Panc1 (cell line): ENCODE measurements at regions not wholly inside any gene's neighbourhood (a gene's known extent, or its start where the extent isn't known, plus 50 kb on each side); places are given as distances from the start of the nearest gene placed in this dataset.

Experiments used
- ATAC-seq: fragments of 200-7000 bp; cut with Tn5 transposase; 2 replicates; pipeline ENCODE4 v1.9.1; 2020; ENCODE audit warnings: mild to moderate bottlenecking, moderate library complexity
- BruUV-seq: library from RNA; stranded (reverse); fragments of 400-500 nt; replicated peaks from 2 replicates; lab custom pipeline; 2021; lab: Mats Ljungman, UMichigan
- CTCF ChIA-PET: fragments of 300-600 bp; sonication (Branson Sonifier 250); formaldehyde crosslinking; loops from one replicate; lab custom pipeline; 2022; ENCODE audit warnings: antibody characterized with exemption; lab: Charles Lee
- POLR2A ChIA-PET: fragments of 300-600 bp; sonication (Branson Sonifier 250); formaldehyde crosslinking; loops from one replicate; lab custom pipeline; 2022; ENCODE audit warnings: antibody characterized with exemption; lab: Charles Lee
- DNase-seq: peaks from one replicate; pipeline ENCODE4 v3.0.0-alpha.2; 2010; ENCODE audit warnings: low read depth, low spot score
- H3K27ac ChIP-seq: 2 replicates; pipeline ENCODE4 v1.5.1; 2011; ENCODE audit warnings: mild to moderate bottlenecking, low read length, inconsistent platforms
- H3K27me3 ChIP-seq: fragments of 200-500 bp; sonication (Bioruptor generic); 2 replicates; pipeline ENCODE4 v1.6.0; 2014; ENCODE audit warnings: low read length, inconsistent platforms; ENCODE audit not compliant: control insufficient read depth, insufficient read depth
- H3K36me3 ChIP-seq: fragments of 200-500 bp; sonication (Bioruptor generic); 2 replicates; pipeline ENCODE4 v1.5.1; 2014; ENCODE audit warnings: inconsistent platforms, mild to moderate bottlenecking, low read length, moderate library complexity; ENCODE audit not compliant: control insufficient read depth, insufficient read depth
- H3K4me1 ChIP-seq: 2 replicates; pipeline ENCODE4 v1.5.1; 2011; ENCODE audit warnings: inconsistent platforms, mild to moderate bottlenecking, low read length, moderate library complexity; ENCODE audit not compliant: control insufficient read depth, insufficient read depth
- H3K4me3 ChIP-seq, 2 experiments: 2 replicates each; pipeline ENCODE4 v1.5.1; 2011 to 2012; ENCODE audit warnings: low read depth in 2 of 2, low read length in 2 of 2, mild to moderate bottlenecking in 2 of 2, inconsistent platforms in 1 of 2, moderate library complexity in 1 of 2
- H3K9me3 ChIP-seq: fragments of 200-500 bp; sonication (Bioruptor generic); 2 replicates; pipeline ENCODE4 v1.5.1; 2014; ENCODE audit warnings: low read depth, mild to moderate bottlenecking, inconsistent platforms, low read length, moderate library complexity; ENCODE audit not compliant: control insufficient read depth, insufficient read depth
- POLR2AphosphoS5 ChIP-seq: IDR thresholded peaks from 2 replicates; pipeline ENCODE4 v1.6.1; 2012; ENCODE audit warnings: mild to moderate bottlenecking, low read depth, low read length, moderate library complexity
- SIN3A ChIP-seq: IDR thresholded peaks from 2 replicates; pipeline ENCODE4 v1.6.1; 2012; ENCODE audit warnings: low read depth, mild to moderate bottlenecking, low read length, moderate library complexity, borderline replicate concordance; ENCODE audit not compliant: insufficient read depth
- TCF7L2 ChIP-seq: IDR thresholded peaks from 2 replicates; pipeline ENCODE4 v1.6.1; 2011; ENCODE audit warnings: mild to moderate bottlenecking, low read depth, low read length, inconsistent platforms
- in situ Hi-C: cut with HindIII; loops from 2 replicates; pipeline ENCODE4 v1.10.0; 2016; ENCODE audit warnings: low sequenced_read_pairs, low pct_unique_long_range_greater_than_20kb
- intact Hi-C: fragments of 100-400 bp; cut with micrococcal nuclease; formaldehyde crosslinking; loops from one replicate; pipeline ENCODE4 v1.10.0; 2022; ENCODE audit not compliant: unreplicated experiment
- TF ChIP-seq, protein P1 (sequence below), 2 experiments: IDR thresholded peaks; 2 replicates each; pipeline ENCODE4 v1.6.1; 2011 to 2012; ENCODE audit warnings: low read depth in 2 of 2, control low read depth in 1 of 2, low read length in 1 of 2, mild to moderate bottlenecking in 1 of 2, moderate library complexity in 1 of 2; ENCODE audit not compliant: insufficient read depth in 1 of 2
- TF ChIP-seq, protein P2 (sequence below): fragments of 450-650 bp; IDR thresholded peaks from 2 replicates; pipeline ENCODE4 v1.5.1; 2017; ENCODE audit warnings: mild to moderate bottlenecking

DNA sequence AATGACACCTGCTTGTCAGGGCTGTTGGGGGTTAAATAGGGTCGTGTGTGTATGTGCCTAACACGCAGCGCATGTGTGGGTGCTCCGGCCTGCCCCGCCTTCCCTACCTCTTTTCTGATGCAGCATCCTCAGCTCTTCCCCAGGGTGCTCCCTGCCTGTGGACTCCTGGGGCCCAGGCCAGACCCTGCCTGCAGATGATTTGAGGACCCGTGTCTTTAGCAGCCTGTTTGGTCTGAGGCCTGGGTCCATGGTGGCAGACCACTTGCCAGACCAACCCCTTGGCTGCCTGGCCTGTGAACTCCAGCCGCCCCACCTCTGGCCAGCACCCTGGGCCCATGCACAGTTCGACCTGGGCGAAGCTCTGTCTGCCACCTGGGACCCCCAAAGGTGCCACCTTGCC, 57.0 kb upstream of the SIM2 start:
- POLR2A ChIA-PET: no interaction called here
- BruUV-seq: no TSS peak
- Histone ChIP-seq H3K4me1 (no peaks in the 10 kb centered on the region), H3K27ac (no peak overlapping the region), H3K9me3 (no peaks in the 10 kb centered on the region), H3K27me3 (no peaks in the 10 kb centered on the region), H3K36me3 (no peaks in the 10 kb centered on the region), H3K4me3 (no peak overlapping the region)
- TF ChIP-seq TCF7L2: no peak
- no peak for TF ChIP-seq POLR2AphosphoS5
- no peak for TF ChIP-seq SIN3A
- TF ChIP-seq, protein P1, sequence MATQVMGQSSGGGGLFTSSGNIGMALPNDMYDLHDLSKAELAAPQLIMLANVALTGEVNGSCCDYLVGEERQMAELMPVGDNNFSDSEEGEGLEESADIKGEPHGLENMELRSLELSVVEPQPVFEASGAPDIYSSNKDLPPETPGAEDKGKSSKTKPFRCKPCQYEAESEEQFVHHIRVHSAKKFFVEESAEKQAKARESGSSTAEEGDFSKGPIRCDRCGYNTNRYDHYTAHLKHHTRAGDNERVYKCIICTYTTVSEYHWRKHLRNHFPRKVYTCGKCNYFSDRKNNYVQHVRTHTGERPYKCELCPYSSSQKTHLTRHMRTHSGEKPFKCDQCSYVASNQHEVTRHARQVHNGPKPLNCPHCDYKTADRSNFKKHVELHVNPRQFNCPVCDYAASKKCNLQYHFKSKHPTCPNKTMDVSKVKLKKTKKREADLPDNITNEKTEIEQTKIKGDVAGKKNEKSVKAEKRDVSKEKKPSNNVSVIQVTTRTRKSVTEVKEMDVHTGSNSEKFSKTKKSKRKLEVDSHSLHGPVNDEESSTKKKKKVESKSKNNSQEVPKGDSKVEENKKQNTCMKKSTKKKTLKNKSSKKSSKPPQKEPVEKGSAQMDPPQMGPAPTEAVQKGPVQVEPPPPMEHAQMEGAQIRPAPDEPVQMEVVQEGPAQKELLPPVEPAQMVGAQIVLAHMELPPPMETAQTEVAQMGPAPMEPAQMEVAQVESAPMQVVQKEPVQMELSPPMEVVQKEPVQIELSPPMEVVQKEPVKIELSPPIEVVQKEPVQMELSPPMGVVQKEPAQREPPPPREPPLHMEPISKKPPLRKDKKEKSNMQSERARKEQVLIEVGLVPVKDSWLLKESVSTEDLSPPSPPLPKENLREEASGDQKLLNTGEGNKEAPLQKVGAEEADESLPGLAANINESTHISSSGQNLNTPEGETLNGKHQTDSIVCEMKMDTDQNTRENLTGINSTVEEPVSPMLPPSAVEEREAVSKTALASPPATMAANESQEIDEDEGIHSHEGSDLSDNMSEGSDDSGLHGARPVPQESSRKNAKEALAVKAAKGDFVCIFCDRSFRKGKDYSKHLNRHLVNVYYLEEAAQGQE (IDR thresholded peaks at IDR 0.05; ENCODE audit: insufficient read depth in 1 of 2, low read depth in 2 of 2, low read length in 1 of 2): no peak
- TF ChIP-seq, protein P2, sequence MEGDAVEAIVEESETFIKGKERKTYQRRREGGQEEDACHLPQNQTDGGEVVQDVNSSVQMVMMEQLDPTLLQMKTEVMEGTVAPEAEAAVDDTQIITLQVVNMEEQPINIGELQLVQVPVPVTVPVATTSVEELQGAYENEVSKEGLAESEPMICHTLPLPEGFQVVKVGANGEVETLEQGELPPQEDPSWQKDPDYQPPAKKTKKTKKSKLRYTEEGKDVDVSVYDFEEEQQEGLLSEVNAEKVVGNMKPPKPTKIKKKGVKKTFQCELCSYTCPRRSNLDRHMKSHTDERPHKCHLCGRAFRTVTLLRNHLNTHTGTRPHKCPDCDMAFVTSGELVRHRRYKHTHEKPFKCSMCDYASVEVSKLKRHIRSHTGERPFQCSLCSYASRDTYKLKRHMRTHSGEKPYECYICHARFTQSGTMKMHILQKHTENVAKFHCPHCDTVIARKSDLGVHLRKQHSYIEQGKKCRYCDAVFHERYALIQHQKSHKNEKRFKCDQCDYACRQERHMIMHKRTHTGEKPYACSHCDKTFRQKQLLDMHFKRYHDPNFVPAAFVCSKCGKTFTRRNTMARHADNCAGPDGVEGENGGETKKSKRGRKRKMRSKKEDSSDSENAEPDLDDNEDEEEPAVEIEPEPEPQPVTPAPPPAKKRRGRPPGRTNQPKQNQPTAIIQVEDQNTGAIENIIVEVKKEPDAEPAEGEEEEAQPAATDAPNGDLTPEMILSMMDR: no peak
- CTCF ChIA-PET: no interaction called here
- in situ Hi-C loops (no loop called here), intact Hi-C loops (no loop called here)
- ATAC-seq: no peak
- no peak for DNase-seq

DNA sequence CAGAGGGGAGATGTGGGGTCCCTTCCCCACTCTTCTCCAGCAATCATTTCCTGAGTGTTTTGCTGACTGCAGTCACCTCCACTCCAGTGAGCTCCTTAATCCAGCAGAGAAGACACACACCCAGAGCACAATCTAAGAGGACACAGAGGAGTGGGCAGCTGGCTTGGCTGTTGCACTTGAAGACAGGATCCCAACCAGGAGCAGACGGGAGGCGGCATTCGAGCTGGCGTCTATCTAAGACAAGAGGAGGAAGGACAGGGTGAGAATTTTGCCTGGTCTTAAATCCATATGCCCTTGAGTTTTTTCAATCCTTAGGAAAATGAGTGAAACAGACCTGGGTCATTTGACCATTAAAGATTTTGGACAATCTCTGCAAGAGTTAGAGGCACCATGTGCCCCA, 56.1 kb upstream of the SIM2 start:
- H3K27me3 ChIP-seq: no peaks in the 10 kb centered on the region
- H3K36me3 ChIP-seq: no peaks in the 10 kb centered on the region
- ATAC-seq (no peak), DNase-seq (no peak)
- intact Hi-C loops (no loop called here), in situ Hi-C loops (no loop called here)
- POLR2A ChIA-PET: no interaction called here
- H3K4me1 ChIP-seq: no peaks in the 10 kb centered on the region
- no TSS peak for BruUV-seq
- CTCF ChIA-PET: no interaction called here
- no peaks in the 10 kb centered on the region for H3K9me3 ChIP-seq
- no peak overlapping the region for H3K27ac ChIP-seq
- TF ChIP-seq TCF7L2 (no peak), SIN3A (no peak), POLR2AphosphoS5 (no peak)
- TF ChIP-seq, protein P1 (IDR thresholded peaks at IDR 0.05; ENCODE audit: insufficient read depth in 1 of 2, low read depth in 2 of 2, low read length in 1 of 2): no peak
- TF ChIP-seq, protein P2: no peak
- no peak overlapping the region for H3K4me3 ChIP-seq
